22Rv1 (cell line): ENCODE measurements at regions not wholly inside any gene's neighbourhood (a gene's known extent, or its start where the extent isn't known, plus 50 kb on each side); places are given as distances from the start of the nearest gene placed in this dataset.

Experiments used
- H3K27ac ChIP-seq: fragments of 450-650 bp; 2 replicates; pipeline ENCODE4 v1.5.1; 2017
- ZFX ChIP-seq: fragments of 450-650 bp; IDR thresholded peaks from 2 replicates; pipeline ENCODE4 v1.6.1; 2017; ENCODE audit warnings: antibody characterized with exemption, borderline replicate concordance
- TF ChIP-seq, protein P1 (sequence below): fragments of 450-650 bp; IDR thresholded peaks from 2 replicates; pipeline ENCODE4 v1.5.1; 2017; ENCODE audit warnings: mild to moderate bottlenecking

DNA sequence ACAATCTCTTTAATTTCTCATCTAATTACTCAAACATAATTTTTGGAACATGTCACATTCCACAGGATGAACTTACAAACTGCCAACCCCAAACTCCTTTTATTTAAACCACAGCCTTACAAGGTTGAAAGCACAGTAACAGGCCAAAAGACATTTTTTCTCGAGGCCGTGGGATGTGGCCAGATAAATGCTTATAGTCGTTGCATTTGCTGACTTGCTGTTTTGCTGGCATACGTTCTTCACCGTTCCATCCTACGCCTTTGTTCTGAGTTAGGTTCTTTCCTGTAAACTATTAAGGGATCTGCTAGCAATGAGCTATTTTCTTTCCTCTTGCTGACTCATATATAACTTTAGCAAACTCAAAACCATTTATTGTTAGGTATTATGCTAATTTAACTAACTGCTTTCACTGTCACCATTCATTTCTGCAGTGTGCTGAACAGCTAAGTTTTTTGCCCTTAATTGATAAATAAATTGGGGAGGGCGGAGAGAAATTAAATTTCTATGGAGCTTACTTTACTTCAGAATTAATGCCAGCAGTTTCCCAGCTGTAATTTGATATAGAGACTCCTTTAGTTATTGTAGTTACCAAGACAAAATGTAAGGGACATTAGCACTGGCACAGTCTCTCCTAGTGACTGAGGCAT lies 135.1 kb upstream of the PACRGL start:
- TF ChIP-seq ZFX = no peak
- TF ChIP-seq, protein P1, sequence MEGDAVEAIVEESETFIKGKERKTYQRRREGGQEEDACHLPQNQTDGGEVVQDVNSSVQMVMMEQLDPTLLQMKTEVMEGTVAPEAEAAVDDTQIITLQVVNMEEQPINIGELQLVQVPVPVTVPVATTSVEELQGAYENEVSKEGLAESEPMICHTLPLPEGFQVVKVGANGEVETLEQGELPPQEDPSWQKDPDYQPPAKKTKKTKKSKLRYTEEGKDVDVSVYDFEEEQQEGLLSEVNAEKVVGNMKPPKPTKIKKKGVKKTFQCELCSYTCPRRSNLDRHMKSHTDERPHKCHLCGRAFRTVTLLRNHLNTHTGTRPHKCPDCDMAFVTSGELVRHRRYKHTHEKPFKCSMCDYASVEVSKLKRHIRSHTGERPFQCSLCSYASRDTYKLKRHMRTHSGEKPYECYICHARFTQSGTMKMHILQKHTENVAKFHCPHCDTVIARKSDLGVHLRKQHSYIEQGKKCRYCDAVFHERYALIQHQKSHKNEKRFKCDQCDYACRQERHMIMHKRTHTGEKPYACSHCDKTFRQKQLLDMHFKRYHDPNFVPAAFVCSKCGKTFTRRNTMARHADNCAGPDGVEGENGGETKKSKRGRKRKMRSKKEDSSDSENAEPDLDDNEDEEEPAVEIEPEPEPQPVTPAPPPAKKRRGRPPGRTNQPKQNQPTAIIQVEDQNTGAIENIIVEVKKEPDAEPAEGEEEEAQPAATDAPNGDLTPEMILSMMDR = no peak
- no peak overlapping the region for H3K27ac ChIP-seq

DNA sequence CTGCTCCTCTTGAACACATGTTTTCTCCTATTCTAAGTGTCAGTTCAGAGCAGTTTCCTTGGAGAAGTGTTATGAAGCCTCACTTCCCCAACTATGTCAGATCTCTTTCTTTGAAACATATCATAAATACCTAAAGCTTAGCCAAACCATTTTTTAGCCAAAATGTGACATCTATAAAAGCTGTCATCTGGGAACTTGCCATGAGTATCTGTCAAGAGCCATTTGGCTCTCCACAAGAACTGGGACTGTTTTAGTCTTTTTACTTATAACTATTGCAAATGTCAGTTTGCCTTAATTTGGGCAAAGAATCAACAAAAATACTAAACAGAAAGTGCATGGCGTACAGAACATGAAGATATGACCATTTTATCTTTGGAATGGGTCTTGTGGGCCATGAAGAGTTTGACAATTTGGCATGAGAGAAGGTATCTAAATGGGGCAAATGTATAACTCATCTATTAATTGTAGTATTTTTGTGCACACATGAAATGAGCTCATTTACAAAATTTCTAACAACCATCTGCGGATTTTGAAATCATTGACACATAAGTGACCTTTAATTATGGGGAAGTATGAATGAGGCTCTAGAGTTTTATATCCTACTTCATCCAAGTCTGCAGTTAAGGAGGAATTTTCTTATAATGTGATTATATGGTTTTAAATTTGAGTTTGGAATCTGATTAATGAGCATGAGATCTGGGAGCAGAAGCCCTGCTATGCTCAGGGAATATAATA lies 129.1 kb upstream of the PACRGL start:
- TF ChIP-seq, protein P1 = no peak
- TF ChIP-seq ZFX = no peak
- H3K27ac ChIP-seq = no peak overlapping the region

DNA sequence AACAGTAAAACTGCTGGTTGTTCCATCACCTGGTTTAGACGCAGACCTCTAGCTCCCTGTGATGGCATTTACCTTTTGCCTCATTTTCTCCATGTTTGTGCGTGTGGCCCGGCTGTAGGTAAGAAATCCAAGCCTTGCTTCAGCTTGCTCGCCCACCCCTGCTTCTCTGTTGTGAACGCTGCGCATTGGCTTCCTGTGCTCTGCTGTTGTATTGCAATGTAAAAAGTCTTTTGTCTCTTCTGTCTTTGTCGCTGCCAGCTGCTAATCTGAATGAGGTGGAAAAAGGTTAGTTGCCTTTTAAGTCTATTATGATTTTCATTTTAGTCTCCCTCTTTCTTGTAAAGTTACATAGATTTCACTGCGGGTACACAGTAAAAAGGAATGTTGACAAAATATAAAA lies 127.3 kb upstream of the PACRGL start:
- no peak overlapping the region for H3K27ac ChIP-seq
- TF ChIP-seq, protein P1 = no peak
- no peak for TF ChIP-seq ZFX

DNA sequence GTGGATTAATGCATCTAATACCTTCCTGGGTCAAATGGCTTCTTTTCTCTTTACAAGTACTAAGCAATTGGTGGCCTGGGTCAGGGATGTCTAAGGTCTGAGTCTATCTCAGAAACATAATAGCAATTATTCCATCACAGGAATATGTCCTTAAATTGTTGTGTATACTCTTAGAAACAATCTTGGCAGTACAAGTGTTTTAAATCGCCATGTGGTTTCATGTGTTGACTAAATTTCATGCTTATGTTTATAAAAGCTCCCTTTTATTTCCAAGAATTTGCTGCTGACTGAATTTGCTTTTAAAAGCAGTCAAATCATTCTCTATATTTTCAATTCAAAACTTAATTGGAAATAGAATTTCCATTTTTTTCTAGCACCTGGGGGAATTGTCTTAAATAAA lies 125.3 kb upstream of the PACRGL start:
- H3K27ac ChIP-seq = no peak overlapping the region
- TF ChIP-seq ZFX = no peak
- TF ChIP-seq, protein P1 = no peak

DNA sequence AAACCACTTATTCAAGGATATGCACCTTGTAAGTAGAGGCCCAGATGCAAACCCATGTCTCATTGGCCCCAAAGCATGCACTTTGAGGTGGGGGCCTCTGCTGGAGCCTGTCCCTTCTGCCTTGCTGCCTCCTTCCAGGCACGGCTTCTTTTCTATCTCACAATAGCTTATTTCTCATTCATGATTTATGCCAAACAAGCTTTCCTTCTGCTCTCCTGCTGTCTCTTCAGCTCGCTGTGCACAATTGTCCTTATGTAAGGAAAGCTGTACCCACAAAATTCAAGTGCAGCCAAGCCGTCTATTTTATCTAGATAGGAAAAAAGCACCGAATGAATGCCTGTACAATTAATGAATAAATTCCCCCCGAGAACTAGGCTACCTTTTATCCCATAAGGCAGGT lies 124.8 kb upstream of the PACRGL start:
- no peak for TF ChIP-seq ZFX
- TF ChIP-seq, protein P1 = no peak
- H3K27ac ChIP-seq = no peak overlapping the region

DNA sequence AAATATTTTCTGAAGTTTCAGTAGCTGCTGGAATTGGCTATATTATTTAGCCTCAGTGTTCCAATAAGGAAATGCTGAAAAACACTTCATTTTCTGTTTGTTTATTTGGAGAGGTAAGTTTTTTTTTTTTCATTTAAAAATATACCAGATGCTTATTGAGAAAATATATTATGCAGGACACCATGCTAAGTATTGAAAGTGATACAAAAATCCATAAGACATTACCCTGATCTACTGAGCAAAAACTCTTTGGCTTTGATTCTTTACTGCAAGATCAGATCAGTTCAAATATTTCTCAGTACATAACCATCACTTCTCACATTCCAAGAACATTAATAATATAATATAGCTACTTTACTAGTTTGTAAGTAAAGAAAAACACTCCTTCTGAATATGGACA lies 123.4 kb upstream of the PACRGL start:
- H3K27ac ChIP-seq = no peak overlapping the region
- TF ChIP-seq, protein P1 = no peak
- TF ChIP-seq ZFX = no peak

DNA sequence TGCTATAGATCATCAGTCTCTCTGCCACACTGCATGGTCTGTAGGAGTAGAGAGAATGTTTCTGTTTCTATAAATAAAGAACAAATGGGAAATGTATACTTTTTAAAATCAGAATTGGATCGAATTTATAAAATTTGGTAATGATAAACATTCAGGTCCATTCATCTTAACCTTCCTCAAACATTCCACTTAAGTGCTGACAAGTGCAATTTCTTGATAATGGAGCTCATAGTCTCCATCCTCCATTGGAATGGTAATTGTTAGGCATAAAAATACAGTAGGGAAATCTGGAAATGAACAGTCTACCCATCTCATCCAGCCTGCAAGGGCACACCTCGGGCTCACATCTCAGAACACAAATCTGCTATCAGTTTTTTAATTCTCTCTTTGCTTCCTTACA lies 122.6 kb upstream of the PACRGL start:
- no peak overlapping the region for H3K27ac ChIP-seq
- TF ChIP-seq ZFX = no peak
- TF ChIP-seq, protein P1 = no peak
